IPS-20b (cell line): ENCODE measurements at regions not wholly inside any gene's neighbourhood (a gene's known extent, or its start where the extent isn't known, plus 50 kb on each side); places are given as distances from the start of the nearest gene placed in this dataset.

ENCODE experiments used
- H3K27ac ChIP-seq: one replicate; pipeline ENCODE4 v1.5.1; 2013; ENCODE audit warnings: low read length
- H3K27me3 ChIP-seq: 2 replicates; pipeline ENCODE4 v1.6.1; 2013; ENCODE audit warnings: mild to moderate bottlenecking, low read length, inconsistent platforms; ENCODE audit not compliant: insufficient read depth
- H3K36me3 ChIP-seq: 2 replicates; pipeline ENCODE4 v1.6.1; 2013; ENCODE audit warnings: low read depth, mild to moderate bottlenecking, inconsistent platforms, low read length, moderate library complexity; ENCODE audit not compliant: insufficient read depth
- H3K4me1 ChIP-seq: 2 replicates; pipeline ENCODE4 v1.6.1; 2013; ENCODE audit warnings: mild to moderate bottlenecking, control low read depth, inconsistent platforms, low read length, moderate library complexity; ENCODE audit not compliant: insufficient read depth
- H3K4me3 ChIP-seq: 2 replicates; pipeline ENCODE4 v1.5.1; 2013; ENCODE audit warnings: mild to moderate bottlenecking, low read length, inconsistent platforms
- H3K9ac ChIP-seq: 2 replicates; pipeline ENCODE4 v1.6.1; 2013; ENCODE audit warnings: low read depth, mild to moderate bottlenecking, inconsistent platforms, low read length, moderate library complexity
- H3K9me3 ChIP-seq: 2 replicates; pipeline ENCODE4 v1.6.1; 2013; ENCODE audit warnings: mild to moderate bottlenecking, low read depth, low read length, inconsistent platforms; ENCODE audit not compliant: insufficient read depth

DNA sequence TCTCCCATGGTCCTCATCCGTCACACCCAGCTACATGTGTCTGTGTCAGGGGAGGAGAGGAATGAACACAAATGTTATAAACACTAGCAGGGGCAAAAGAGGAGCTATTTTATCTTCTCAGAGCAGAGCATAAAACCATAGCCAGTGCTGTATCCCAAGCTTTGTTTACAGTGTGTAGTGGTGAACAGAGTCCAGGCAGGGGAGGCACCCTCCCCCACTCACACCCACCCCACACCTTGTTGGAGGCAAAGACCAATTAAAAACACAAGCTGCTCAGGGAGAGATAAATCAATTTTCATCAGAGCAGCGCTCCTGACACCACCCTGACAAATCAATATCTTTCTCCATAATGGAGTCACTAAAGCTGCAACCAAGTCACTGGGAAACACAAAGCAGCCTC is 132.6 kb upstream of the CCL2 start:
- no peak overlapping the region for H3K4me3 ChIP-seq
- H3K9ac ChIP-seq, result no peak overlapping the region
- H3K27me3 ChIP-seq, result no peaks in the 10 kb centered on the region
- no peaks in the 10 kb centered on the region for H3K36me3 ChIP-seq
- H3K27ac ChIP-seq, result no peak overlapping the region
- no peaks in the 10 kb centered on the region for H3K4me1 ChIP-seq
- no peaks in the 10 kb centered on the region for H3K9me3 ChIP-seq

DNA sequence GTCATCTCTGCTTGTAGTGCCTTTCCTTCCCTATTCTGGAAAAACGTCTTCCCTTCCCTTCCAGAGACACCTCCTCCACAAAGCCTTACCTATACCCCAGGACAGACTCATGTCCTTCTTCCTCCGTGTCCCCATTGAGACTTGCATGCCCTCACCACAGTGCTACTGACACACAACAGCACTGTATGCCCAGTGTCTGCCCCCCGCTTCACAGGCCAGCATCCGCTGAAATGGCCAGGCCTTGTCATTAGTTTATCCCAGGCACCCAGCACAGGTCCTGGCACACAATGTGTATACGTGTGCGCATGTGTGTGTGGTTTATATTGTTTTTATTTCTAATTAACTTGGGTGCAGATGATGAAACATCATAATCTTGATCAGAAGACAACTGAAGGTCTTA is 130.1 kb upstream of the CCL2 start:
- Histone ChIP-seq H3K9ac (no peak overlapping the region), H3K27me3 (no peaks in the 10 kb centered on the region), H3K36me3 (no peaks in the 10 kb centered on the region), H3K9me3 (no peaks in the 10 kb centered on the region), H3K4me1 (no peaks in the 10 kb centered on the region), H3K4me3 (no peak overlapping the region), H3K27ac (no peak overlapping the region)

DNA sequence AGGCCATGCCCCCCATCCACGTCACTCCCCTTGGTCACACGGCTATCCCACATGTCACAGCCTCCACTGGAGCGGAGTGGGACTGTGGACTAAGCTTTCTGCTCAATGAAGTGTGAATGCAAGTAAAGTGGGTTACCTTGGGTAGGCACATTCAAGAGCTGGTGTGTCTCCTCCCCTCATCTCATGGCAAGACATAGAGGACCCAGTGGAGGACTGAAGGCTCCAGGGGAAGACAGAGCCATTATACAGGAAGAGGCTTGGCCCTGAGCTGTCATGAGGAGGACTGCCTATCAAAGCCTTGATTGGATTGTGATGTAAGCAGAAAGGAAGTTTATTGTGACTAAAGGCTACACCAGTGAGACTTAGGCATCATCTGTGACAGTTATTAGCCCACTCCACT is 129.2 kb upstream of the CCL2 start:
- Histone ChIP-seq H3K36me3 (no peaks in the 10 kb centered on the region), H3K9me3 (no peaks in the 10 kb centered on the region), H3K4me1 (no peaks in the 10 kb centered on the region), H3K4me3 (no peak overlapping the region), H3K9ac (no peak overlapping the region), H3K27me3 (no peaks in the 10 kb centered on the region), H3K27ac (no peak overlapping the region)

- Histone ChIP-seq H3K4me1 (no peaks in the 10 kb centered on the region), H3K36me3 (no peaks in the 10 kb centered on the region), H3K9me3 (no peaks in the 10 kb centered on the region), H3K27ac (no peak overlapping the region), H3K4me3 (no peak overlapping the region), H3K9ac (no peak overlapping the region), H3K27me3 (no peaks in the 10 kb centered on the region)
Measured at GRCh38 chr17:34126496-34126895, 128.6 kb upstream of the CCL2 start.

- Histone ChIP-seq H3K27me3 (no peaks in the 10 kb centered on the region), H3K27ac (no peak overlapping the region), H3K4me1 (no peaks in the 10 kb centered on the region), H3K36me3 (no peaks in the 10 kb centered on the region), H3K4me3 (no peak overlapping the region), H3K9ac (no peak overlapping the region), H3K9me3 (no peaks in the 10 kb centered on the region)
Measured at GRCh38 chr17:34126965-34127364, 128.1 kb upstream of the CCL2 start.

- no peaks in the 10 kb centered on the region for H3K27me3 ChIP-seq
- no peaks in the 10 kb centered on the region for H3K9me3 ChIP-seq
Measured at GRCh38 chr17:34130544-34130943, 124.5 kb upstream of the CCL2 start.

DNA sequence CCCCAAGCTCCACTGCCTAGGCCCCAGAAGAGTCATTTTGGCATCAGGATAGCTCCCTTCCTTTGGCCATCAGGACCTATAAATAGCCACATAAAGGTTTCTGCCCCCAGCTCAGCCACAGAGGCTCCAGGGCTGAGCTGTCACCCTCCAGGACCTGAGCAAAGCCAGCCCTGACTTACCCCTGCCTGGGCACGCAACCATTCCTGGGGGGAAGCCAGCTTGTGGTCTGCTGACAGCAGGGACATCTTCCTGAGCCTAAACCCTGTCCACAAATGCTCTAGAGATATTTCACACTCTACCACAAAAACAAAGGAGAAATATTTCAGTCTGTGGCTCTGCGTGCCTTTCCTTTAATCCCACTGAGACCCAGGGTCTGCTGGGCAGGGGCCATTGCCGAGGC is 123.7 kb upstream of the CCL2 start:
- Histone ChIP-seq H3K9ac (no peak overlapping the region), H3K27me3 (no peaks in the 10 kb centered on the region)

More at GRCh38 chr17:34130544-34130943, 124.5 kb upstream of the CCL2 start:
- H3K36me3 ChIP-seq, result no peaks in the 10 kb centered on the region
- no peak overlapping the region for H3K27ac ChIP-seq
- H3K4me3 ChIP-seq, result no peak overlapping the region
- H3K4me1 ChIP-seq, result 0 out of 2 replicates have a peak, but pooled peaks cover 4% of the 10 kb centered on the region
- H3K9ac ChIP-seq, result no peak overlapping the region

GRCh38 chr17:34133350-34133749 is 121.7 kb upstream of the CCL2 start:
- Histone ChIP-seq H3K27me3 (no peaks in the 10 kb centered on the region), H3K9me3 (no peaks in the 10 kb centered on the region; the same call in 1 of the 2 replicates), H3K27ac (no peak overlapping the region), H3K4me3 (no peak overlapping the region), H3K36me3 (no peaks in the 10 kb centered on the region), H3K9ac (no peak overlapping the region), H3K4me1 (peaks cover 12% of the 10 kb centered on the region)

More for the DNA sequence above, 123.7 kb upstream of the CCL2 start:
- Histone ChIP-seq H3K4me3 (no peak overlapping the region), H3K36me3 (no peaks in the 10 kb centered on the region), H3K27ac (no peak overlapping the region), H3K9me3 (no peaks in the 10 kb centered on the region), H3K4me1 (peaks cover 9% of the 10 kb centered on the region)

- H3K4me3 ChIP-seq, result peak overlapping the region; percentile 8; the same call in 1 of the 2 replicates
- no peak overlapping the region for H3K27ac ChIP-seq
- H3K9me3 ChIP-seq, result no peaks in the 10 kb centered on the region; the same call in 1 of the 2 replicates
- H3K9ac ChIP-seq, result no peak overlapping the region
- peaks cover 23% of the 10 kb centered on the region for H3K4me1 ChIP-seq
- no peaks in the 10 kb centered on the region for H3K27me3 ChIP-seq
- no peaks in the 10 kb centered on the region for H3K36me3 ChIP-seq
Measured at GRCh38 chr17:34135841-34136240, 119.2 kb upstream of the CCL2 start.

DNA sequence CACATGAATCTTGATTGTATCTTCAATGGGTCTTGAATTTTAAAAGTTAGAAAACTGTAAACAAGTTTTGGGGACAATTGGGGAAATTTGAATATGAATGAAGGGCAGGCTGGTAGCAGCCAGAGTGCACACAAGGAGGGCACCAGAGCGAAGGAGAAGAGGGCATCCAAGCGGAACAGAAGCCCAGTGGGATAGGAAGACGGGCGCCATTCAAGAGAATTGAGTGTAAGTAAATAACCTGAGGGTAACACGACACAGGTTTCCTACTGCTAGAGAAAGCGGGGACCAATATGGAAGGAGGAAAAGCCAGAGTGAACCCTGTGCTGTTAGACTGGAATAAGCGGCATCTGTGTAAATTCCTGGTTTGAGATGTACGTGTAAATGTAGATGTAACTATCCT is 115.1 kb upstream of the CCL2 start:
- H3K4me1 ChIP-seq, result peaks cover 23% of the 10 kb centered on the region
- no peak overlapping the region for H3K9ac ChIP-seq
- H3K9me3 ChIP-seq, result no peaks in the 10 kb centered on the region; the same call in 1 of the 2 replicates
- no peaks in the 10 kb centered on the region for H3K27me3 ChIP-seq
- H3K4me3 ChIP-seq, result peak overlapping the region; percentile 33; the same call in 1 of the 2 replicates
- H3K27ac ChIP-seq, result no peak overlapping the region
- H3K36me3 ChIP-seq, result no peaks in the 10 kb centered on the region

DNA sequence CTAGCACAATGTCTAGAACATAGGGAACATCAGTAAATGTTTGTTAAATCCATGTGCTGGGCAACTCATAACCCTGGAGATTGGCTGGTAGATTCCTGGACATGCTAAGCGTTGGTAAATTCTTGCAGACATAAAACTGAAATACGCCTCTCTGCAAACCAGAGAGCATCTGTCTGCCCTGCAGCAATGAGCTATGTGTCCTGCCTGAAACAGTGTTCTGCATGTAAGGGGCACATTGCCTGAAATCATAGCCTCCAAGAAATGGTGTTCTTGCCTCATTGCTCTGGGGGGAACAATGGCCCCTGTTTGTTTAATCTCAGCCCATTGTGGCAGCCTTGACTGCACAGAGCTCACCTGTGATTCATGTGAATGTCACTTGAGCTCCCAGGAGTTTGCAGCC is 113.5 kb upstream of the CCL2 start:
- Histone ChIP-seq H3K4me1 (peaks cover 12% of the 10 kb centered on the region), H3K4me3 (no peak overlapping the region), H3K27me3 (no peaks in the 10 kb centered on the region), H3K9me3 (no peaks in the 10 kb centered on the region; the same call in 1 of the 2 replicates), H3K27ac (no peak overlapping the region), H3K36me3 (no peaks in the 10 kb centered on the region), H3K9ac (no peak overlapping the region)

- no peak overlapping the region for H3K9ac ChIP-seq
- H3K27me3 ChIP-seq, result no peaks in the 10 kb centered on the region
- H3K9me3 ChIP-seq, result no peaks in the 10 kb centered on the region
- no peaks in the 10 kb centered on the region for H3K36me3 ChIP-seq
- no peak overlapping the region for H3K27ac ChIP-seq
- H3K4me3 ChIP-seq, result no peak overlapping the region
- peaks cover 11% of the 10 kb centered on the region for H3K4me1 ChIP-seq
Measured at GRCh38 chr17:34143430-34143829, 111.7 kb upstream of the CCL2 start.
